A549 (cell line): ENCODE measurements at regions not wholly inside any gene's neighbourhood (a gene's known extent, or its start where the extent isn't known, plus 50 kb on each side); places are given as distances from the start of the nearest gene placed in this dataset.

ENCODE experiments used
- CTCF ChIP-seq: fragments of >200 bp; sonication (Bioruptor Twin); formaldehyde crosslinking; IDR thresholded peaks from 3 replicates; pipeline ENCODE4 v1.5.1; 2016
- EP300 ChIP-seq, 2 experiments: fragments of >200 bp; sonication (Bioruptor Twin); formaldehyde crosslinking; IDR thresholded peaks; 2 replicates in 1 of 2; 3 replicates in 1 of 2; pipeline ENCODE4 v1.6.1; 2016 to 2017
- PHF8 ChIP-seq: fragments of 200-600 bp; sonication (generic); IDR thresholded peaks from 2 replicates; pipeline ENCODE4 v1.6.1; 2016; ENCODE audit warnings: low read depth, mild to moderate bottlenecking, antibody characterized with exemption, moderate library complexity, borderline replicate concordance
- RFX5 ChIP-seq: fragments of 450-650 bp; IDR thresholded peaks from 2 replicates; pipeline ENCODE4 v1.7.1; 2014; ENCODE audit warnings: antibody characterized with exemption, mild to moderate bottlenecking, moderate library complexity

- TF ChIP-seq CTCF, result no peak
- TF ChIP-seq RFX5, result no peak
- no peak for TF ChIP-seq EP300 (IDR thresholded peaks at IDR 0.05)
- no peak for TF ChIP-seq PHF8
Observed at GRCh38 chr13:111541752-111542529, 221.5 kb downstream of the TEX29 start.
